ENCODE measurements at regions not wholly inside any gene's neighbourhood (a gene's known extent, or its start where the extent isn't known, plus 50 kb on each side); places are given as distances from the start of the nearest gene placed in this dataset.
"Not testable (repeated sequence)": the region's sequence is repeated elsewhere in the genome, so short reads cannot be mapped to it uniquely, and the experiment has no call there.

DNA sequence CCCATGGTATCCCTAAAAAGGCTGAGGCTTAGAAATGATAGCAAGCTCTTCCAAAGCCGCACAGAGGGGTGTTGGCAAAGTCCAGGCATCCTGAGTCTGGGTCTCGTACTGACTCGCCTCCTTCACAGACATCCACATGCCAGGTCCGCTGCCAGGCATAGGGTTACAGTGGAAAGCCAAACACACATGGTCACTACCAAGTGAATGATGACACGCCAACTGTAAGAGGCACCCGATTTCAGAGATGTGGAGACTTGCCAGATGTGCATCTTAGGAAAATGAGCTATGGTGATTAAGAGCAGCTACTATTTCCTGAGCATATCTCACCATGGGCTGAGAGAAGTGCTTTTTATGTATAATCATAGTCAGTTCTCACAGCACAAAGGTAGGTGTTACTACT is 314.9 kb downstream of the MIAT start:
- no peak overlapping the region for H2BK12ac ChIP-seq (ENCODE audit: low read depth, low read length)
- H3K79me2 ChIP-seq (ENCODE audit: control insufficient read depth in 1 of 2, insufficient read depth in 2 of 2, low read length in 2 of 2), result no peaks in the 10 kb centered on the region
- no peaks in the 10 kb centered on the region for H3K79me1 ChIP-seq (ENCODE audit: low read depth, low read length)
- TF ChIP-seq POLR2A (IDR thresholded peaks at IDR 0.05; ENCODE audit: control extremely low read depth in 1 of 2, low read depth in 2 of 2, low read length in 2 of 2), result no peak
- TF ChIP-seq HDAC6 (IDR thresholded peaks at IDR 0.05; ENCODE audit: low read depth, low read length), result no peak
- TF ChIP-seq SIX5 (IDR thresholded peaks at IDR 0.05; ENCODE audit: low read depth, low read length), result no peak
- no peak overlapping the region for H2BK20ac ChIP-seq (ENCODE audit: low read length)
- ChIA-PET CTCF (ENCODE audit: partially characterized antibody) (no interaction called here), POLR2A (ENCODE audit: partially characterized antibody) (no interaction called here)
- no peaks in the 10 kb centered on the region for H4K20me1 ChIP-seq (replicated peaks in 1 of 2; ENCODE audit: control insufficient read depth in 1 of 2, insufficient read depth in 2 of 2, low read length in 2 of 2)
- H2BK5ac ChIP-seq (ENCODE audit: low read depth, low read length), result no peak overlapping the region
- FAIRE-seq (no peak), DNase-seq (ENCODE audit: low read depth in 1 of 2, low spot score in 2 of 2) (no peak)
- H2BK15ac ChIP-seq (ENCODE audit: low read length), result no peak overlapping the region
- no peak overlapping the region for H4K5ac ChIP-seq (ENCODE audit: insufficient read length, low read depth, low read length)
- H2BK120ac ChIP-seq (replicated peaks; ENCODE audit: low read depth, low read length), result no peak overlapping the region
- no peak overlapping the region for H4K8ac ChIP-seq (ENCODE audit: extremely low read depth, insufficient read depth, low read length)
- no peak overlapping the region for H3K27ac ChIP-seq (ENCODE audit: low read depth, low read length)
- H3K23ac ChIP-seq (ENCODE audit: insufficient read length), result no peak overlapping the region
- WGBS, 2 experiments (ENCODE audit: extremely low coverage in 1 of 2, insufficient coverage in 1 of 2, insufficient read length in 1 of 2, insufficient replicate concordance in 2 of 2, low coverage in 1 of 2, low lambda C conversion rate in 2 of 2, missing lambda C conversion rate in 1 of 2), result 92% methylated on average over 6 of the region's 6 CpGs; no CpG with 5 or more reads in 1 of the 2 experiments
- no peak overlapping the region for H3K4me3 ChIP-seq (ENCODE audit: extremely low read depth in 1 of 4, insufficient read depth in 2 of 4, low read depth in 3 of 4, low read length in 4 of 4)
- no peaks in the 10 kb centered on the region for H3K36me3 ChIP-seq (ENCODE audit: control insufficient read depth in 2 of 4, insufficient read depth in 4 of 4, low read length in 3 of 4)
- no peak overlapping the region for H3K56ac ChIP-seq (replicated peaks; ENCODE audit: insufficient read length, low read depth, low read length)
- H3K27me3 ChIP-seq (replicated peaks in 1 of 4; ENCODE audit: control insufficient read depth in 3 of 4, extremely low read depth in 1 of 4, insufficient read depth in 3 of 4, low read length in 3 of 4), result no peaks in the 10 kb centered on the region; a peak in 2 of 7 replicates
- no peak overlapping the region for H3K18ac ChIP-seq (ENCODE audit: extremely low read depth, low read length)
- H3K4ac ChIP-seq (replicated peaks; ENCODE audit: insufficient read length, low read depth, low read length), result no peak overlapping the region
- no peak overlapping the region for H3K4me2 ChIP-seq (ENCODE audit: insufficient read depth in 1 of 2, low read depth in 2 of 2, low read length in 2 of 2)
- no peaks in the 10 kb centered on the region for H3K4me1 ChIP-seq (replicated peaks in 1 of 4; ENCODE audit: control insufficient read depth in 3 of 4, insufficient read depth in 4 of 4, low read length in 3 of 4)
- H2AFZ ChIP-seq (ENCODE audit: low read length), result no peak overlapping the region
- H3K9ac ChIP-seq (replicated peaks in 1 of 4; ENCODE audit: extremely low read depth in 1 of 4, low read depth in 3 of 4, low read length in 3 of 4), result no peak overlapping the region
- no peak overlapping the region for H2AK5ac ChIP-seq (ENCODE audit: low read depth, low read length)
- H3K23me2 ChIP-seq (ENCODE audit: low read depth, low read length), result peaks cover 1% of the 10 kb centered on the region; the same call in 1 of the 2 replicates
- H3K14ac ChIP-seq (ENCODE audit: insufficient read length), result no peak overlapping the region
- no peak overlapping the region for H4K91ac ChIP-seq (replicated peaks; ENCODE audit: insufficient read length, low read length)
- no peaks in the 10 kb centered on the region for H3K9me3 ChIP-seq (ENCODE audit: insufficient read depth in 2 of 2, low read depth in 1 of 2, low read length in 1 of 2)

GRCh38 chr22:26972915-26973314 is 315.5 kb downstream of the MIAT start:
- H2AK5ac ChIP-seq (ENCODE audit: low read depth, low read length); H3K79me1 ChIP-seq (ENCODE audit: low read depth, low read length); H2BK120ac ChIP-seq (replicated peaks; ENCODE audit: low read depth, low read length); H3K4me2 ChIP-seq (ENCODE audit: insufficient read depth in 1 of 2, low read depth in 2 of 2, low read length in 2 of 2); H3K23me2 ChIP-seq (ENCODE audit: low read depth, low read length); H3K56ac ChIP-seq (replicated peaks; ENCODE audit: insufficient read length, low read depth, low read length); FAIRE-seq; H3K9me3 ChIP-seq (ENCODE audit: insufficient read depth in 2 of 2, low read depth in 1 of 2, low read length in 1 of 2); H3K36me3 ChIP-seq (ENCODE audit: control insufficient read depth in 2 of 4, insufficient read depth in 4 of 4, low read length in 3 of 4); H3K4ac ChIP-seq (replicated peaks; ENCODE audit: insufficient read length, low read depth, low read length); H3K27me3 ChIP-seq (replicated peaks in 1 of 4; ENCODE audit: control insufficient read depth in 3 of 4, extremely low read depth in 1 of 4, insufficient read depth in 3 of 4, low read length in 3 of 4); H2AFZ ChIP-seq (ENCODE audit: low read length); H2BK12ac ChIP-seq (ENCODE audit: low read depth, low read length); H3K9ac ChIP-seq (replicated peaks in 1 of 4; ENCODE audit: extremely low read depth in 1 of 4, low read depth in 3 of 4, low read length in 3 of 4); H4K5ac ChIP-seq (ENCODE audit: insufficient read length, low read depth, low read length); H2BK20ac ChIP-seq (ENCODE audit: low read length); H3K14ac ChIP-seq (ENCODE audit: insufficient read length); DNase-seq (ENCODE audit: low read depth in 1 of 2, low spot score in 2 of 2); H4K20me1 ChIP-seq (replicated peaks in 1 of 2; ENCODE audit: control insufficient read depth in 1 of 2, insufficient read depth in 2 of 2, low read length in 2 of 2); H2BK15ac ChIP-seq (ENCODE audit: low read length); H3K27ac ChIP-seq (ENCODE audit: low read depth, low read length); POLR2A ChIA-PET (ENCODE audit: partially characterized antibody); H3K18ac ChIP-seq (ENCODE audit: extremely low read depth, low read length); H3K4me3 ChIP-seq (ENCODE audit: extremely low read depth in 1 of 4, insufficient read depth in 2 of 4, low read depth in 3 of 4, low read length in 4 of 4); H3K4me1 ChIP-seq (replicated peaks in 1 of 4; ENCODE audit: control insufficient read depth in 3 of 4, insufficient read depth in 4 of 4, low read length in 3 of 4); H3K23ac ChIP-seq (ENCODE audit: insufficient read length); H3K79me2 ChIP-seq (ENCODE audit: control insufficient read depth in 1 of 2, insufficient read depth in 2 of 2, low read length in 2 of 2); H2BK5ac ChIP-seq (ENCODE audit: low read depth, low read length); H4K8ac ChIP-seq (ENCODE audit: extremely low read depth, insufficient read depth, low read length); H4K91ac ChIP-seq (replicated peaks; ENCODE audit: insufficient read length, low read length): not testable (repeated sequence)
- CTCF ChIA-PET (ENCODE audit: partially characterized antibody), result interaction anchor here (0.6 kb wide), 1 partner anchor 82 kb away, joined by 3 read pairs; no protein-coding TSS in a partner anchor
- 90% methylated on average over 3 of the region's 5 CpGs; no CpG with 5 or more reads in 1 of the 2 experiments for WGBS, 2 experiments (ENCODE audit: extremely low coverage in 1 of 2, insufficient coverage in 1 of 2, insufficient read length in 1 of 2, insufficient replicate concordance in 2 of 2, low coverage in 1 of 2, low lambda C conversion rate in 2 of 2, missing lambda C conversion rate in 1 of 2)

All from H1 (cell line).